HepG2 (cell line): ENCODE measurements at regions not wholly inside any gene's neighbourhood (a gene's known extent, or its start where the extent isn't known, plus 50 kb on each side); places are given as distances from the start of the nearest gene placed in this dataset.

Source experiments
- ATAC-seq: fragments of 200-7000 bp; cut with Tn5 transposase; 3 replicates; pipeline ENCODE4 v1.9.1; 2020; ENCODE audit warnings: mild to moderate bottlenecking, moderate library complexity
- BruUV-seq: library from RNA; stranded (reverse); fragments of 400-500 nt; replicated peaks from 2 replicates; lab custom pipeline; 2021; lab: Mats Ljungman, UMichigan
- CTCF ChIA-PET: fragments of 300-600 bp; formaldehyde crosslinking; extraction: SDS; loops from one replicate; lab custom pipeline; 2021; ENCODE audit warnings: low total read pairs, inconsistent platforms, low intra/inter-chr PET ratio; lab: Yijun Ruan, JAX
- POLR2A ChIA-PET: fragments of 350-600 bp; sonication (Branson Sonifier 250); formaldehyde crosslinking; loops from one replicate; lab custom pipeline; 2020; ENCODE audit warnings: antibody characterized with exemption, inconsistent platforms; lab: Yijun Ruan, JAX
- DNase-seq: peaks from one replicate; pipeline ENCODE4 v3.0.0-alpha.2; 2015; ENCODE audit warnings: low spot score
- FAIRE-seq: peaks from 3 replicates; lab custom pipeline; 2011; peaks lifted over from hg19 to GRCh38; lab: Jason Lieb, UNC
- H2AFZ ChIP-seq: one replicate; pipeline ENCODE4 v1.6.1; 2011; ENCODE audit warnings: low read length, inconsistent platforms
- H3K27ac ChIP-seq: fragments of 300-600 bp; 3 replicates; pipeline ENCODE4 v1.8.0; 2011; ENCODE audit warnings: mixed run types, mild to moderate bottlenecking, mixed read lengths, low read length, inconsistent platforms; ENCODE audit not compliant: insufficient read depth; ENCODE audit errors: extremely low read length
- H3K27me3 ChIP-seq, 2 experiments: fragments of 200-600 bp in 1 of 2; 2 replicates in 1 of 2; 3 replicates in 1 of 2; pipeline versions ENCODE4 v1.6.0 to v1.8.0; 2011; ENCODE audit warnings: low read length in 2 of 2, mild to moderate bottlenecking in 2 of 2, moderate library complexity in 2 of 2, inconsistent platforms in 1 of 2; ENCODE audit not compliant: insufficient read depth in 2 of 2, control insufficient read depth in 1 of 2
- H3K36me3 ChIP-seq, 2 experiments: fragments of 200-600 bp in 1 of 2; replicated peaks in 1 of 2; 2 replicates in 1 of 2; 3 replicates in 1 of 2; pipeline versions ENCODE4 v1.5.1 to v1.8.0; 2011; ENCODE audit warnings: low read length in 2 of 2, inconsistent platforms in 1 of 2; ENCODE audit not compliant: insufficient read depth in 2 of 2, control insufficient read depth in 1 of 2
- H3K4me1 ChIP-seq: 2 replicates; pipeline ENCODE4 v1.5.1; 2012; ENCODE audit warnings: low read length, inconsistent platforms; ENCODE audit not compliant: insufficient read depth
- H3K4me2 ChIP-seq: 2 replicates; pipeline ENCODE4 v1.6.0; 2011; ENCODE audit warnings: low read depth, low read length, inconsistent platforms
- H3K4me3 ChIP-seq, 3 experiments: fragments of 200-600 bp in 1 of 3; sonication (generic), shearing (Covaris generic) in 1 of 3; replicated peaks in 1 of 3; 2 replicates each; pipeline ENCODE4 v1.5.1; 2011 to 2016; ENCODE audit warnings: low read length in 3 of 3, inconsistent platforms in 2 of 3, low read depth in 2 of 3, mild to moderate bottlenecking in 2 of 3, control low read depth in 1 of 3, mixed read lengths in 1 of 3; ENCODE audit not compliant: insufficient read depth in 1 of 3
- H3K79me2 ChIP-seq: one replicate; pipeline ENCODE4 v1.6.1; 2011; ENCODE audit warnings: low read length, inconsistent platforms; ENCODE audit not compliant: insufficient read depth
- H3K9ac ChIP-seq: 2 replicates; pipeline ENCODE4 v1.6.0; 2011; ENCODE audit warnings: mild to moderate bottlenecking, low read depth, low read length, inconsistent platforms; ENCODE audit not compliant: insufficient read depth
- H3K9me3 ChIP-seq: 2 replicates; pipeline ENCODE4 v1.5.1; 2012; ENCODE audit warnings: mild to moderate bottlenecking, low read length
- H4K20me1 ChIP-seq: 2 replicates; pipeline ENCODE4 v1.6.0; 2011; ENCODE audit warnings: inconsistent platforms, mild to moderate bottlenecking, low read length, moderate library complexity; ENCODE audit not compliant: insufficient read depth
- AFF4 ChIP-seq: sonication (generic); formaldehyde crosslinking; IDR thresholded peaks from 2 replicates; pipeline ENCODE4 v1.4.0; 2020; ENCODE audit warnings: missing genetic modification reagents
- CBX2 ChIP-seq, 2 experiments: fragments of 200-600 bp in 1 of 2; sonication (generic); formaldehyde crosslinking in 1 of 2; IDR thresholded peaks; 2 replicates each; pipeline versions ENCODE4 v1.7.0 to v1.8.1; 2018 to 2022; ENCODE audit warnings: low read depth in 2 of 2, low read length in 1 of 2, mild to moderate bottlenecking in 1 of 2, missing genetic modification reagents in 1 of 2
- GLMP ChIP-seq: sonication (generic); formaldehyde crosslinking; IDR thresholded peaks from 2 replicates; pipeline ENCODE4 v1.9.0; 2021; ENCODE audit warnings: missing genetic modification reagents, mild to moderate bottlenecking, borderline replicate concordance
- KLF6 ChIP-seq: IDR thresholded peaks from 2 replicates; pipeline ENCODE4 v1.8.0; 2016; ENCODE audit warnings: missing biosample characterization, missing genetic modification reagents
- NR2F6 ChIP-seq, 2 experiments: IDR thresholded peaks; 2 replicates each; pipeline ENCODE4 v1.6.1; 2016; ENCODE audit warnings: antibody characterized with exemption in 1 of 2, mild to moderate bottlenecking in 1 of 2
- SATB2 ChIP-seq: sonication (generic); formaldehyde crosslinking; IDR thresholded peaks from 2 replicates; pipeline ENCODE4 v1.5.0; 2020; ENCODE audit warnings: missing genetic modification reagents
- SMYD3 ChIP-seq: sonication (generic); formaldehyde crosslinking; IDR thresholded peaks from 2 replicates; pipeline ENCODE4 v1.8.1; 2023; ENCODE audit warnings: mild to moderate bottlenecking, missing genetic modification reagents
- TMF1 ChIP-seq: sonication (generic); formaldehyde crosslinking; IDR thresholded peaks from 2 replicates; pipeline ENCODE4 v1.8.1; 2022; ENCODE audit warnings: low read depth, missing genetic modification reagents
- ZNF34 ChIP-seq: sonication (generic); formaldehyde crosslinking; IDR thresholded peaks from 2 replicates; pipeline ENCODE4 v1.4.0; 2020; ENCODE audit warnings: mild to moderate bottlenecking, missing genetic modification reagents, borderline replicate concordance
- ZNF672 ChIP-seq: sonication (generic); formaldehyde crosslinking; IDR thresholded peaks from 2 replicates; pipeline ENCODE4 v1.8.1; 2022; ENCODE audit warnings: missing genetic modification reagents
- ZNF709 ChIP-seq: sonication (generic); formaldehyde crosslinking; IDR thresholded peaks from 2 replicates; pipeline ENCODE4 v1.5.0; 2020; ENCODE audit warnings: mild to moderate bottlenecking, missing genetic modification reagents
- WGBS: methylation state at CpG from one replicate; pipeline ENCODE4 v1.1.6; 2017; ENCODE audit warnings: low lambda C conversion rate; 5-methylcytosine and 5-hydroxymethylcytosine counted together
- in situ Hi-C: cut with HindIII; loops from 2 replicates; pipeline ENCODE4 v1.10.0; 2017; ENCODE audit warnings: low pct_unique_long_range_greater_than_20kb; ENCODE audit not compliant: extremely low pct_ligation_motif_present
- intact Hi-C: fragments of 100-400 bp; cut with micrococcal nuclease; formaldehyde crosslinking; loops from one replicate; pipeline ENCODE4 v1.10.0; 2022; ENCODE audit not compliant: unreplicated experiment
- TF ChIP-seq, protein P1 (sequence below): sonication (generic); formaldehyde crosslinking; IDR thresholded peaks from 2 replicates; pipeline ENCODE4 v1.5.1; 2020; ENCODE audit warnings: mild to moderate bottlenecking, missing genetic modification reagents, borderline replicate concordance

DNA sequence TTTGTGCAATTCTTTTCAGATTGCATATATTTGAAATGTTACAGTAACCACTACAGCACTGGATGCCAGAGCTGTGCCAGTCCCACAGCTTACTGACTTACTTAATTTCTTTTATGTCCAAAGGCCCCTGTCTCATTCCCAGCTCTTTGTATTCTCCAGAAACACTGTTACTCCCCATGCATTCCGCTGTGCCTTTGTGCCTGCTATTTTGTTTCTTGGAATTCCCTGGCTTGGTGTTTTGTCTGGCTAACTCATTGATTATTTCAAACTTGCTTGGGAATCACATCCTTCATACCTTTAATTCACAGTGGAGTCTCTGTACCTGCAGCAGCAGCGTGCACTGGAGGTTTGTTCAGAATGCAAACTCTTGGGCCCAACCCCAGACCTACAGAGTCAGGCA is 601.9 kb upstream of the DDX18 start:
- Histone ChIP-seq H3K4me1 (no peaks in the 10 kb centered on the region), H3K4me3 (no peak overlapping the region), H3K27ac (no peak overlapping the region), H2AFZ (no peak overlapping the region), H3K36me3 (no peaks in the 10 kb centered on the region), H3K4me2 (no peak overlapping the region), H3K79me2 (no peaks in the 10 kb centered on the region), H4K20me1 (no peaks in the 10 kb centered on the region), H3K9ac (no peak overlapping the region), H3K27me3 (no peaks in the 10 kb centered on the region), H3K9me3 (peaks cover 35% of the 10 kb centered on the region)
- ChIA-PET POLR2A (no interaction called here), CTCF (no interaction called here)
- in situ Hi-C loops, result no loop called here
- no peak for DNase-seq
- 4% methylated on average over 2 of the region's 2 CpGs for WGBS
- FAIRE-seq, result no peak
- TF ChIP-seq CBX2 (IDR thresholded peaks at IDR 0.05; ENCODE audit: low read depth, low read length), result no peak
- TF ChIP-seq CBX2 (CRISPR knock-in tag; IDR thresholded peaks at IDR 0.05; ENCODE audit: low read depth), result no peak
- no peak for TF ChIP-seq ZNF672 (CRISPR knock-in tag)
- no peak for TF ChIP-seq ZNF709 (CRISPR knock-in tag)
- no peak for TF ChIP-seq TMF1
- TF ChIP-seq SATB2 (CRISPR knock-in tag), result no peak
- TF ChIP-seq ZNF34 (CRISPR knock-in tag), result no peak
- TF ChIP-seq, protein P1, sequence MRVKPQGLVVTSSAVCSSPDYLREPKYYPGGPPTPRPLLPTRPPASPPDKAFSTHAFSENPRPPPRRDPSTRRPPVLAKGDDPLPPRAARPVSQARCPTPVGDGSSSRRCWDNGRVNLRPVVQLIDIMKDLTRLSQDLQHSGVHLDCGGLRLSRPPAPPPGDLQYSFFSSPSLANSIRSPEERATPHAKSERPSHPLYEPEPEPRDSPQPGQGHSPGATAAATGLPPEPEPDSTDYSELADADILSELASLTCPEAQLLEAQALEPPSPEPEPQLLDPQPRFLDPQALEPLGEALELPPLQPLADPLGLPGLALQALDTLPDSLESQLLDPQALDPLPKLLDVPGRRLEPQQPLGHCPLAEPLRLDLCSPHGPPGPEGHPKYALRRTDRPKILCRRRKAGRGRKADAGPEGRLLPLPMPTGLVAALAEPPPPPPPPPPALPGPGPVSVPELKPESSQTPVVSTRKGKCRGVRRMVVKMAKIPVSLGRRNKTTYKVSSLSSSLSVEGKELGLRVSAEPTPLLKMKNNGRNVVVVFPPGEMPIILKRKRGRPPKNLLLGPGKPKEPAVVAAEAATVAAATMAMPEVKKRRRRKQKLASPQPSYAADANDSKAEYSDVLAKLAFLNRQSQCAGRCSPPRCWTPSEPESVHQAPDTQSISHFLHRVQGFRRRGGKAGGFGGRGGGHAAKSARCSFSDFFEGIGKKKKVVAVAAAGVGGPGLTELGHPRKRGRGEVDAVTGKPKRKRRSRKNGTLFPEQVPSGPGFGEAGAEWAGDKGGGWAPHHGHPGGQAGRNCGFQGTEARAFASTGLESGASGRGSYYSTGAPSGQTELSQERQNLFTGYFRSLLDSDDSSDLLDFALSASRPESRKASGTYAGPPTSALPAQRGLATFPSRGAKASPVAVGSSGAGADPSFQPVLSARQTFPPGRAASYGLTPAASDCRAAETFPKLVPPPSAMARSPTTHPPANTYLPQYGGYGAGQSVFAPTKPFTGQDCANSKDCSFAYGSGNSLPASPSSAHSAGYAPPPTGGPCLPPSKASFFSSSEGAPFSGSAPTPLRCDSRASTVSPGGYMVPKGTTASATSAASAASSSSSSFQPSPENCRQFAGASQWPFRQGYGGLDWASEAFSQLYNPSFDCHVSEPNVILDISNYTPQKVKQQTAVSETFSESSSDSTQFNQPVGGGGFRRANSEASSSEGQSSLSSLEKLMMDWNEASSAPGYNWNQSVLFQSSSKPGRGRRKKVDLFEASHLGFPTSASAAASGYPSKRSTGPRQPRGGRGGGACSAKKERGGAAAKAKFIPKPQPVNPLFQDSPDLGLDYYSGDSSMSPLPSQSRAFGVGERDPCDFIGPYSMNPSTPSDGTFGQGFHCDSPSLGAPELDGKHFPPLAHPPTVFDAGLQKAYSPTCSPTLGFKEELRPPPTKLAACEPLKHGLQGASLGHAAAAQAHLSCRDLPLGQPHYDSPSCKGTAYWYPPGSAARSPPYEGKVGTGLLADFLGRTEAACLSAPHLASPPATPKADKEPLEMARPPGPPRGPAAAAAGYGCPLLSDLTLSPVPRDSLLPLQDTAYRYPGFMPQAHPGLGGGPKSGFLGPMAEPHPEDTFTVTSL (CRISPR knock-in tag), result no peak
- no peak for TF ChIP-seq AFF4
- no peak for TF ChIP-seq NR2F6 (IDR thresholded peaks at IDR 0.05)
- no peak for TF ChIP-seq NR2F6 (CRISPR knock-in tag; IDR thresholded peaks at IDR 0.05)
- no peak for TF ChIP-seq SMYD3 (CRISPR knock-in tag)
- TF ChIP-seq KLF6 (CRISPR knock-in tag), result no peak
- no peak for TF ChIP-seq GLMP
- intact Hi-C loops, result no loop called here
- ATAC-seq, result no peak
- no TSS peak for BruUV-seq
